ENCODE measurements at regions not wholly inside any gene's neighbourhood (a gene's known extent, or its start where the extent isn't known, plus 50 kb on each side); places are given as distances from the start of the nearest gene placed in this dataset.
"Not testable (repeated sequence)": the region's sequence is repeated elsewhere in the genome, so short reads cannot be mapped to it uniquely, and the experiment has no call there.

DNA sequence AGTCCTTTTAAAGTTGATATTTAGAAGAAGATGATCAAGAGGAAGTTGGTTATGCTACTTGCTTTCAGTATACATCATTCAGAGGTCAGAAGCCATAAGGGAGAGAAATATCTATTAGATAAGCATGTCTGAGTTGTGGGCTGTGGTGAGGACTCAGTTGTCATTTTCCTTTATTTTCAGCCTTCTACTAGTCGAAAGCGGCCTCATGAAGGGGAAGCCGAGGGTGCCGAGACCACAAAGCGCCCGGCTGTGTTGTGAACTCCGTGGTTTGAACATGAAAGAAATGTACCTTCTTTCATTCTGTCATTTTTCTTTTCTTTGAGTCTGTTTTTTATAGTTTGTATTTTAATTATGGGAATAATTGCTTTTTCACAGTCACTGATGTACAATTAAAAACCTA, 624.8 kb downstream of the ZNF37A start:
- H3K4me1 ChIP-seq; H3K4me3 ChIP-seq; H3K36me3 ChIP-seq; intact Hi-C loops (cut with DNase I; ENCODE audit: low total_unique reads); H3K27ac ChIP-seq; DNase-seq; H3K27me3 ChIP-seq: not testable (repeated sequence)
- H3K9me3 ChIP-seq, result peaks cover 0 to 32% (median 10%) of the 10 kb centered on the region in 4 donors
- WGBS, 5 donors, result 78 to 87% (median 82%) methylated on average over 7 of the region's 7 CpGs

DNA sequence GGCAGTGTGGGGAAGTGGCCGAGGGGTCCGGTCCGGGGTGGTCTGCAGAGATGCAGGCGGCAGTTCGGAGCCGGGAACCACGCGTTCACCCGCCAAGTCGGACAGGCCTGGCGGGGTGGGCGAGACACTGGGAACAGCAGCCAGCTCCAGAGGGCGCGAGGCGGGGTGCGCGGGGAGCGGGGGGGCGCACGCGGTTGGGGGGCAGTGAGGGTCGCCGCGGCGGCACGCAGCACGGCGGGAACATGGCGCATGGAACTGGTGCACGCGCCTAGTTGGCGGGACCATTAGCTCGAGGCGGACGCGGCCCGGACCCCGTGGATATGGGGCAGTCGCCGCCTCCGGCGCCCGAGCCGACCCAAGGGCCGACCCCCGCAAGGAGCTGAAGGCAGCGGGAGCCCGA, 635.9 kb downstream of the ZNF37A start:
- Histone ChIP-seq H3K4me3 (no peak overlapping the region), H3K27me3 (no peaks in the 10 kb centered on the region), H3K27ac (no peak overlapping the region), H3K36me3 (no peaks in the 10 kb centered on the region), H3K4me1 (no peaks in the 10 kb centered on the region), H3K9me3 (peaks cover 0 to 50% (median 23%) of the 10 kb centered on the region in 4 donors)
- 82 to 91% (median 87%) methylated on average over 38 to 48 of the region's 48 CpGs for WGBS, 5 donors
- intact Hi-C loops (cut with DNase I; ENCODE audit: low total_unique reads), result no loop called here
- TF ChIP-seq POLR2AphosphoS5 (IDR thresholded peaks at IDR 0.05), result no peak
- TF ChIP-seq CTCF (IDR thresholded peaks at IDR 0.05), result no peak
- no peak for TF ChIP-seq POLR2A (IDR thresholded peaks at IDR 0.05)
- no peak for TF ChIP-seq EP300 (IDR thresholded peaks at IDR 0.05)
- DNase-seq, result no peak

GRCh38 chr10:38736646-38737045, 642.5 kb downstream of the ZNF37A start:
- DNase-seq; H3K27me3 ChIP-seq; H3K4me3 ChIP-seq; H3K36me3 ChIP-seq; H3K4me1 ChIP-seq; intact Hi-C loops (cut with DNase I; ENCODE audit: low total_unique reads); H3K27ac ChIP-seq: not testable (repeated sequence)
- WGBS, 5 donors, result 63 to 79% (median 73%) methylated on average over 12 to 14 of the region's 14 CpGs
- H3K9me3 ChIP-seq, result peaks cover 0 to 63% (median 22%) of the 10 kb centered on the region in 4 donors

GRCh38 chr10:38737224-38737623, 643.1 kb downstream of the ZNF37A start:
- H3K4me3 ChIP-seq; H3K36me3 ChIP-seq; H3K27me3 ChIP-seq; H3K4me1 ChIP-seq; intact Hi-C loops (cut with DNase I; ENCODE audit: low total_unique reads); H3K27ac ChIP-seq; DNase-seq: not testable (repeated sequence)
- peaks cover 0 to 68% (median 25%) of the 10 kb centered on the region in 4 donors for H3K9me3 ChIP-seq
- WGBS, 5 donors, result 93 to 97% (median 95%) methylated on average over 5 of the region's 5 CpGs

- DNase-seq; H3K36me3 ChIP-seq; H3K4me1 ChIP-seq; H3K4me3 ChIP-seq; H3K27me3 ChIP-seq; intact Hi-C loops (cut with DNase I; ENCODE audit: low total_unique reads); H3K27ac ChIP-seq: not testable (repeated sequence)
- H3K9me3 ChIP-seq, result peaks cover 0 to 74% (median 28%) of the 10 kb centered on the region in 4 donors
- 81 to 100% (median 88%) methylated on average over 1 to 3 of the region's 3 CpGs for WGBS, 5 donors
These were observed 643.9 kb downstream of the ZNF37A start for GRCh38 chr10:38738011-38738410.

GRCh38 chr10:38739011-38739775, 645.1 kb downstream of the ZNF37A start:
- H3K4me3 ChIP-seq; H3K27ac ChIP-seq; DNase-seq; H3K27me3 ChIP-seq; intact Hi-C loops (cut with DNase I; ENCODE audit: low total_unique reads); H3K36me3 ChIP-seq; H3K4me1 ChIP-seq: not testable (repeated sequence)
- peaks cover 0 to 73% (median 28%) of the 10 kb centered on the region in 4 donors for H3K9me3 ChIP-seq
- 44 to 71% (median 61%) methylated on average over 1 to 5 of the region's 5 CpGs for WGBS, 5 donors

GRCh38 chr10:38740102-38740501, 646.0 kb downstream of the ZNF37A start:
- Histone ChIP-seq H3K36me3 (no peaks in the 10 kb centered on the region), H3K27ac (no peak overlapping the region), H3K4me3 (no peak overlapping the region), H3K9me3 (peaks cover 0 to 73% (median 28%) of the 10 kb centered on the region in 4 donors), H3K4me1 (no peaks in the 10 kb centered on the region), H3K27me3 (no peaks in the 10 kb centered on the region)
- no peak for DNase-seq
- intact Hi-C loops (cut with DNase I; ENCODE audit: low total_unique reads), result no loop called here
- WGBS, 5 donors, result 53 to 80% (median 57%) methylated on average over 5 of the region's 5 CpGs
- TF ChIP-seq EP300 (IDR thresholded peaks at IDR 0.05) (no peak), POLR2A (IDR thresholded peaks at IDR 0.05) (no peak), CTCF (IDR thresholded peaks at IDR 0.05) (no peak)
